Liver (tissue), 8 donors: ENCODE measurements at regions not wholly inside any gene's neighbourhood (a gene's known extent, or its start where the extent isn't known, plus 50 kb on each side); places are given as distances from the start of the nearest gene placed in this dataset.

Experiments used
- DNase-seq: peaks from one replicate; pipeline ENCODE4 v3.0.0-alpha.2; 2017; ENCODE audit warnings: low spot score
- H3K27ac ChIP-seq, 2 donors: one replicate each; pipeline ENCODE4 v1.7.0; 2013; ENCODE audit warnings: inconsistent platforms in 2 of 2, low read length in 2 of 2, control low read depth in 1 of 2, low read depth in 1 of 2, mild to moderate bottlenecking in 1 of 2
- H3K27me3 ChIP-seq, 4 donors: one replicate each; pipeline versions ENCODE4 v1.6.1 to v1.7.0; 2013; ENCODE audit warnings: low read length in 3 of 4, inconsistent platforms in 1 of 4, mild to moderate bottlenecking in 1 of 4, moderate library complexity in 1 of 4; ENCODE audit not compliant: control insufficient read depth in 4 of 4, insufficient read depth in 4 of 4
- H3K36me3 ChIP-seq, 4 donors: one replicate each; pipeline versions ENCODE4 v1.6.1 to v1.7.0; 2013; ENCODE audit warnings: low read length in 3 of 4, mild to moderate bottlenecking in 3 of 4, low read depth in 1 of 4, moderate library complexity in 1 of 4; ENCODE audit not compliant: control insufficient read depth in 4 of 4, insufficient read depth in 3 of 4
- H3K4me1 ChIP-seq, 4 donors: one replicate each; pipeline versions ENCODE4 v1.6.1 to v1.7.0; 2013; ENCODE audit warnings: low read length in 3 of 4, mild to moderate bottlenecking in 3 of 4, moderate library complexity in 1 of 4; ENCODE audit not compliant: control insufficient read depth in 4 of 4, insufficient read depth in 4 of 4
- H3K4me3 ChIP-seq, 3 donors: one replicate each; pipeline versions ENCODE4 v1.6.1 to v1.7.0; 2013; ENCODE audit warnings: low read length in 3 of 3, control low read depth in 1 of 3, low read depth in 1 of 3, mild to moderate bottlenecking in 1 of 3
- H3K9ac ChIP-seq, 2 donors: one replicate each; pipeline ENCODE4 v1.7.0; 2013; ENCODE audit warnings: low read length in 2 of 2, mild to moderate bottlenecking in 2 of 2, moderate library complexity in 2 of 2, control low read depth in 1 of 2, low read depth in 1 of 2
- H3K9me3 ChIP-seq, 4 donors: one replicate each; pipeline versions ENCODE4 v1.6.1 to v1.7.0; 2013; ENCODE audit warnings: low read length in 3 of 4; ENCODE audit not compliant: control insufficient read depth in 4 of 4
- CTCF ChIP-seq: fragments of 150-350 bp; IDR thresholded peaks from 2 replicates; pipeline ENCODE4 v1.5.1; 2017; ENCODE audit warnings: improper control_type of control experiment, low read depth, low read length; ENCODE audit not compliant: missing input control
- EGR1 ChIP-seq, 2 donors: IDR thresholded peaks; 2 replicates each; pipeline ENCODE4 v1.6.1; 2016 to 2018; ENCODE audit warnings: antibody characterized with exemption in 2 of 2, low read depth in 2 of 2
- FOXA1 ChIP-seq: IDR thresholded peaks from 2 replicates; pipeline ENCODE4 v1.6.1; 2016; ENCODE audit warnings: antibody characterized with exemption
- FOXA2 ChIP-seq: IDR thresholded peaks from 2 replicates; pipeline ENCODE4 v1.6.1; 2016; ENCODE audit warnings: antibody characterized with exemption
- HNF4G ChIP-seq: IDR thresholded peaks from 2 replicates; pipeline ENCODE4 v1.6.1; 2016; ENCODE audit warnings: antibody characterized with exemption
- JUND ChIP-seq, 2 donors: IDR thresholded peaks; 2 replicates each; pipeline ENCODE4 v1.6.1; 2016; ENCODE audit warnings: antibody characterized with exemption in 2 of 2
- NR2F2 ChIP-seq: IDR thresholded peaks from 2 replicates; pipeline ENCODE4 v1.6.1; 2016; ENCODE audit warnings: antibody characterized with exemption
- RAD21 ChIP-seq, 2 donors: IDR thresholded peaks; 2 replicates each; pipeline ENCODE4 v1.6.1; 2016; ENCODE audit warnings: antibody characterized with exemption in 2 of 2, mild to moderate bottlenecking in 2 of 2
- SP1 ChIP-seq: IDR thresholded peaks from 2 replicates; pipeline ENCODE4 v1.6.1; 2018; ENCODE audit warnings: antibody characterized with exemption, mild to moderate bottlenecking
- TAF1 ChIP-seq: conservative IDR thresholded peaks from 2 replicates; pipeline ENCODE4 v1.6.1; 2016; ENCODE audit warnings: antibody characterized with exemption, mild to moderate bottlenecking
- YY1 ChIP-seq: IDR thresholded peaks from 2 replicates; pipeline ENCODE4 v1.6.1; 2016; ENCODE audit warnings: antibody characterized with exemption, mild to moderate bottlenecking
- WGBS: extraction: QIAGEN DNeasy Blood & Tissue Kit; methylation state at CpG from one replicate; pipeline ENCODE4 v1.1.7; 2013; 5-methylcytosine and 5-hydroxymethylcytosine counted together
- TF ChIP-seq, protein P1 (sequence below): IDR thresholded peaks from 2 replicates; pipeline ENCODE4 v1.6.1; 2016; ENCODE audit warnings: antibody characterized with exemption
- TF ChIP-seq, protein P2 (sequence below): IDR thresholded peaks from 2 replicates; pipeline ENCODE4 v1.6.1; 2016; ENCODE audit warnings: antibody characterized with exemption
- TF ChIP-seq, protein P3 (sequence below): IDR thresholded peaks from 2 replicates; pipeline ENCODE4 v1.6.1; 2016; ENCODE audit warnings: antibody characterized with exemption
- TF ChIP-seq, protein P4 (sequence below): IDR thresholded peaks from 2 replicates; pipeline ENCODE4 v1.6.1; 2016; ENCODE audit warnings: antibody characterized with exemption, mild to moderate bottlenecking
- donor health status: healthy.
- donor health status: healthy.
- donor health status: healthy.
- donor health status: healthy.
- donor health status: healthy.

- no peaks in the 10 kb centered on the region for H3K27me3 ChIP-seq
- no peak overlapping the region for H3K27ac ChIP-seq
- peaks cover 0 to 3% (median 0%) of the 10 kb centered on the region in 4 donors for H3K9me3 ChIP-seq
- TF ChIP-seq YY1 (no peak), JUND (IDR thresholded peaks at IDR 0.05) (no peak), NR2F2 (no peak), HNF4G (no peak), FOXA2 (no peak), EGR1 (IDR thresholded peaks at IDR 0.05; ENCODE audit: low read depth in 2 of 2) (no peak), RAD21 (IDR thresholded peaks at IDR 0.05) (no peak), SP1 (no peak), CTCF (no peak), TAF1 (no peak)
- TF ChIP-seq, protein P1, sequence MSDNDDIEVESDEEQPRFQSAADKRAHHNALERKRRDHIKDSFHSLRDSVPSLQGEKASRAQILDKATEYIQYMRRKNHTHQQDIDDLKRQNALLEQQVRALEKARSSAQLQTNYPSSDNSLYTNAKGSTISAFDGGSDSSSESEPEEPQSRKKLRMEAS = no peak
- TF ChIP-seq, protein P2, sequence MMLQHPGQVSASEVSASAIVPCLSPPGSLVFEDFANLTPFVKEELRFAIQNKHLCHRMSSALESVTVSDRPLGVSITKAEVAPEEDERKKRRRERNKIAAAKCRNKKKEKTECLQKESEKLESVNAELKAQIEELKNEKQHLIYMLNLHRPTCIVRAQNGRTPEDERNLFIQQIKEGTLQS = no peak
- TF ChIP-seq, protein P3, sequence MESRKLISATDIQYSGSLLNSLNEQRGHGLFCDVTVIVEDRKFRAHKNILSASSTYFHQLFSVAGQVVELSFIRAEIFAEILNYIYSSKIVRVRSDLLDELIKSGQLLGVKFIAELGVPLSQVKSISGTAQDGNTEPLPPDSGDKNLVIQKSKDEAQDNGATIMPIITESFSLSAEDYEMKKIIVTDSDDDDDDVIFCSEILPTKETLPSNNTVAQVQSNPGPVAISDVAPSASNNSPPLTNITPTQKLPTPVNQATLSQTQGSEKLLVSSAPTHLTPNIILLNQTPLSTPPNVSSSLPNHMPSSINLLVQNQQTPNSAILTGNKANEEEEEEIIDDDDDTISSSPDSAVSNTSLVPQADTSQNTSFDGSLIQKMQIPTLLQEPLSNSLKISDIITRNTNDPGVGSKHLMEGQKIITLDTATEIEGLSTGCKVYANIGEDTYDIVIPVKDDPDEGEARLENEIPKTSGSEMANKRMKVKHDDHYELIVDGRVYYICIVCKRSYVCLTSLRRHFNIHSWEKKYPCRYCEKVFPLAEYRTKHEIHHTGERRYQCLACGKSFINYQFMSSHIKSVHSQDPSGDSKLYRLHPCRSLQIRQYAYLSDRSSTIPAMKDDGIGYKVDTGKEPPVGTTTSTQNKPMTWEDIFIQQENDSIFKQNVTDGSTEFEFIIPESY = no peak
- TF ChIP-seq, protein P4, sequence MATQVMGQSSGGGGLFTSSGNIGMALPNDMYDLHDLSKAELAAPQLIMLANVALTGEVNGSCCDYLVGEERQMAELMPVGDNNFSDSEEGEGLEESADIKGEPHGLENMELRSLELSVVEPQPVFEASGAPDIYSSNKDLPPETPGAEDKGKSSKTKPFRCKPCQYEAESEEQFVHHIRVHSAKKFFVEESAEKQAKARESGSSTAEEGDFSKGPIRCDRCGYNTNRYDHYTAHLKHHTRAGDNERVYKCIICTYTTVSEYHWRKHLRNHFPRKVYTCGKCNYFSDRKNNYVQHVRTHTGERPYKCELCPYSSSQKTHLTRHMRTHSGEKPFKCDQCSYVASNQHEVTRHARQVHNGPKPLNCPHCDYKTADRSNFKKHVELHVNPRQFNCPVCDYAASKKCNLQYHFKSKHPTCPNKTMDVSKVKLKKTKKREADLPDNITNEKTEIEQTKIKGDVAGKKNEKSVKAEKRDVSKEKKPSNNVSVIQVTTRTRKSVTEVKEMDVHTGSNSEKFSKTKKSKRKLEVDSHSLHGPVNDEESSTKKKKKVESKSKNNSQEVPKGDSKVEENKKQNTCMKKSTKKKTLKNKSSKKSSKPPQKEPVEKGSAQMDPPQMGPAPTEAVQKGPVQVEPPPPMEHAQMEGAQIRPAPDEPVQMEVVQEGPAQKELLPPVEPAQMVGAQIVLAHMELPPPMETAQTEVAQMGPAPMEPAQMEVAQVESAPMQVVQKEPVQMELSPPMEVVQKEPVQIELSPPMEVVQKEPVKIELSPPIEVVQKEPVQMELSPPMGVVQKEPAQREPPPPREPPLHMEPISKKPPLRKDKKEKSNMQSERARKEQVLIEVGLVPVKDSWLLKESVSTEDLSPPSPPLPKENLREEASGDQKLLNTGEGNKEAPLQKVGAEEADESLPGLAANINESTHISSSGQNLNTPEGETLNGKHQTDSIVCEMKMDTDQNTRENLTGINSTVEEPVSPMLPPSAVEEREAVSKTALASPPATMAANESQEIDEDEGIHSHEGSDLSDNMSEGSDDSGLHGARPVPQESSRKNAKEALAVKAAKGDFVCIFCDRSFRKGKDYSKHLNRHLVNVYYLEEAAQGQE = no peak
- H3K36me3 ChIP-seq = no peaks in the 10 kb centered on the region
- no peak overlapping the region for H3K4me3 ChIP-seq
- DNase-seq = no peak
- no peak overlapping the region for H3K9ac ChIP-seq
- H3K4me1 ChIP-seq = no peaks in the 10 kb centered on the region
- WGBS = 65% methylated on average over 3 of the region's 3 CpGs
These were observed 208.1 kb upstream of the ADGRL3 start for GRCh38 chr4:60992037-60992436.

- DNase-seq = no peak
- H3K4me1 ChIP-seq = no peaks in the 10 kb centered on the region
- H3K36me3 ChIP-seq = no peaks in the 10 kb centered on the region
- no peaks in the 10 kb centered on the region for H3K27me3 ChIP-seq
- H3K27ac ChIP-seq = no peak overlapping the region
- peaks cover 0 to 5% (median 1%) of the 10 kb centered on the region in 4 donors for H3K9me3 ChIP-seq
- H3K9ac ChIP-seq = no peak overlapping the region
- H3K4me3 ChIP-seq = no peak overlapping the region
- TF ChIP-seq, protein P4 = no peak
- TF ChIP-seq FOXA1 = no peak
These were observed 196.8 kb upstream of the ADGRL3 start for GRCh38 chr4:61003301-61003700.
